ENCODE measurements at regions not wholly inside any gene's neighbourhood (a gene's known extent, or its start where the extent isn't known, plus 50 kb on each side); places are given as distances from the start of the nearest gene placed in this dataset.

DNA sequence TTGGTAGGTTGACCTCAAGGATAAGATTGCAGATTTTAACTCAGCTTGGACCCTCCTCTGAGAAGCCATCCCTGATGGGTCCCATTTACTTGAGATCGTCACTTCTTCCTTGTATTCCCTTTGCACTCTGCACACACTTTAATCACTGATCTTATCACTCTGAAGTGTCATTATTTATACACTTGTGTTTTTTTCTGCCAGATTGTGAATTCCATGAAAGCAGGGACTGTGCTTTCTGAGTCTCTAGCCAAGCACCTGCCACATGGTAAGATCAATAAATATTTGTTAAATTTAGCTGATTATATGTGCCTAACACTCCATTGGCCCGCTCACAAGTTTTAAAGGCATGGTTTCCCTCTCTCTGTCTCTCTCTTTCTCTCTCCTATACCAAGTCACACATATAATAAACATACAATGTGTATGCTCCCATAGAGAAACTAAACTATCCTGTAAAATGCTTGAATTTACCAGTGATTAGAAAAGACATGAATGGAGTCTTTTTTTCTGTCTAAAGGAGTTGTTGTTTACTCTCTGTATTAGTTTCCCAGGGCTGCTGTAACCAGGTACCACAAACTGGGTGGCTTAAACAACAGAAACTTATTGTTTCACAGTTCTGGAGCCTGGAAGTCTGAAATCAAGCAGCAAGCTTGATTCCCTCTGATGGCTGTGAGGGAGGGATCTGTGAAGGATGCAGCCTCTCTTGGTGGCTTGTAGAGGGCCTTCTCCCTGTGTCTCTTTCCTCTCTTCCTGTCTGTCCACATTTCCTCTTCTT, 105.2 kb upstream of the GADD45A start:
- TF ChIP-seq, protein P1, sequence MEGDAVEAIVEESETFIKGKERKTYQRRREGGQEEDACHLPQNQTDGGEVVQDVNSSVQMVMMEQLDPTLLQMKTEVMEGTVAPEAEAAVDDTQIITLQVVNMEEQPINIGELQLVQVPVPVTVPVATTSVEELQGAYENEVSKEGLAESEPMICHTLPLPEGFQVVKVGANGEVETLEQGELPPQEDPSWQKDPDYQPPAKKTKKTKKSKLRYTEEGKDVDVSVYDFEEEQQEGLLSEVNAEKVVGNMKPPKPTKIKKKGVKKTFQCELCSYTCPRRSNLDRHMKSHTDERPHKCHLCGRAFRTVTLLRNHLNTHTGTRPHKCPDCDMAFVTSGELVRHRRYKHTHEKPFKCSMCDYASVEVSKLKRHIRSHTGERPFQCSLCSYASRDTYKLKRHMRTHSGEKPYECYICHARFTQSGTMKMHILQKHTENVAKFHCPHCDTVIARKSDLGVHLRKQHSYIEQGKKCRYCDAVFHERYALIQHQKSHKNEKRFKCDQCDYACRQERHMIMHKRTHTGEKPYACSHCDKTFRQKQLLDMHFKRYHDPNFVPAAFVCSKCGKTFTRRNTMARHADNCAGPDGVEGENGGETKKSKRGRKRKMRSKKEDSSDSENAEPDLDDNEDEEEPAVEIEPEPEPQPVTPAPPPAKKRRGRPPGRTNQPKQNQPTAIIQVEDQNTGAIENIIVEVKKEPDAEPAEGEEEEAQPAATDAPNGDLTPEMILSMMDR (IDR thresholded peaks at IDR 0.05) = no peak
- no peak for TF ChIP-seq POLR2A (IDR thresholded peaks at IDR 0.05)
